ES-I3 (cell line): ENCODE measurements at regions not wholly inside any gene's neighbourhood (a gene's known extent, or its start where the extent isn't known, plus 50 kb on each side); places are given as distances from the start of the nearest gene placed in this dataset.

ENCODE experiments used
- H3K36me3 ChIP-seq: 2 replicates; pipeline ENCODE4 v1.6.1; 2013; ENCODE audit warnings: mild to moderate bottlenecking, low read length, control low read depth, moderate library complexity; ENCODE audit not compliant: insufficient read depth
- H3K4me1 ChIP-seq: 2 replicates; pipeline ENCODE4 v1.6.1; 2013; ENCODE audit warnings: mild to moderate bottlenecking, control low read depth, low read length; ENCODE audit not compliant: insufficient read depth
- H3K9ac ChIP-seq: 2 replicates; pipeline ENCODE4 v1.6.1; 2013; ENCODE audit warnings: low read depth, mild to moderate bottlenecking, low read length, moderate library complexity
- H3K9me3 ChIP-seq: 2 replicates; pipeline ENCODE4 v1.6.1; 2013; ENCODE audit warnings: mild to moderate bottlenecking, low read length, moderate library complexity; ENCODE audit not compliant: control insufficient read depth, insufficient read depth

- H3K9me3 ChIP-seq, result no peaks in the 10 kb centered on the region
These were observed 342.1 kb upstream of the COBL start for GRCh38 chr7:51658684-51659083.

GRCh38 chr7:51647931-51648351, 331.3 kb upstream of the COBL start:
- H3K36me3 ChIP-seq, result no peaks in the 10 kb centered on the region
- H3K4me1 ChIP-seq, result no peaks in the 10 kb centered on the region
- H3K9ac ChIP-seq, result no peak overlapping the region
- H3K9me3 ChIP-seq, result no peaks in the 10 kb centered on the region

More at GRCh38 chr7:51658684-51659083, 342.1 kb upstream of the COBL start:
- H3K36me3 ChIP-seq, result no peaks in the 10 kb centered on the region
- H3K9ac ChIP-seq, result no peak overlapping the region
- H3K4me1 ChIP-seq, result no peaks in the 10 kb centered on the region

- H3K4me1 ChIP-seq, result no peaks in the 10 kb centered on the region
- no peak overlapping the region for H3K9ac ChIP-seq
- H3K9me3 ChIP-seq, result no peaks in the 10 kb centered on the region
- no peaks in the 10 kb centered on the region for H3K36me3 ChIP-seq
These were observed 330.9 kb upstream of the COBL start for GRCh38 chr7:51647486-51647885.

- no peaks in the 10 kb centered on the region for H3K9me3 ChIP-seq
- H3K36me3 ChIP-seq, result no peaks in the 10 kb centered on the region
- H3K9ac ChIP-seq, result no peak overlapping the region
- H3K4me1 ChIP-seq, result no peaks in the 10 kb centered on the region
These were observed 329.2 kb upstream of the COBL start for GRCh38 chr7:51645702-51646298.

GRCh38 chr7:51645255-51645654, 328.6 kb upstream of the COBL start:
- Histone ChIP-seq H3K4me1 (0 out of 2 replicates have a peak, but pooled peaks cover 1% of the 10 kb centered on the region), H3K9me3 (no peaks in the 10 kb centered on the region), H3K36me3 (no peaks in the 10 kb centered on the region), H3K9ac (no peak overlapping the region)

- H3K9ac ChIP-seq, result no peak overlapping the region
- no peaks in the 10 kb centered on the region for H3K36me3 ChIP-seq
- H3K9me3 ChIP-seq, result no peaks in the 10 kb centered on the region
- H3K4me1 ChIP-seq, result peaks cover 7% of the 10 kb centered on the region; the same call in 1 of the 2 replicates
These were observed 327.6 kb upstream of the COBL start for GRCh38 chr7:51644216-51644615.

GRCh38 chr7:51640841-51641240, 324.2 kb upstream of the COBL start:
- H3K36me3 ChIP-seq, result no peaks in the 10 kb centered on the region
- peaks cover 7% of the 10 kb centered on the region; the same call in 1 of the 2 replicates for H3K4me1 ChIP-seq
- H3K9ac ChIP-seq, result no peak overlapping the region
- H3K9me3 ChIP-seq, result no peaks in the 10 kb centered on the region

- no peaks in the 10 kb centered on the region for H3K36me3 ChIP-seq
- no peak overlapping the region for H3K9ac ChIP-seq
- H3K9me3 ChIP-seq, result no peaks in the 10 kb centered on the region
- H3K4me1 ChIP-seq, result peaks cover 7% of the 10 kb centered on the region; the same call in 1 of the 2 replicates
These were observed 323.2 kb upstream of the COBL start for GRCh38 chr7:51639661-51640334.

GRCh38 chr7:51636503-51636902, 319.9 kb upstream of the COBL start:
- no peak overlapping the region for H3K9ac ChIP-seq
- H3K36me3 ChIP-seq, result no peaks in the 10 kb centered on the region
- H3K4me1 ChIP-seq, result peaks cover 7% of the 10 kb centered on the region; the same call in 1 of the 2 replicates
- H3K9me3 ChIP-seq, result no peaks in the 10 kb centered on the region

GRCh38 chr7:51635775-51636174, 319.2 kb upstream of the COBL start:
- peaks cover 7% of the 10 kb centered on the region; the same call in 1 of the 2 replicates for H3K4me1 ChIP-seq
- no peak overlapping the region for H3K9ac ChIP-seq
- H3K36me3 ChIP-seq, result no peaks in the 10 kb centered on the region
- no peaks in the 10 kb centered on the region for H3K9me3 ChIP-seq

- Histone ChIP-seq H3K9ac (no peak overlapping the region), H3K36me3 (no peaks in the 10 kb centered on the region), H3K9me3 (no peaks in the 10 kb centered on the region), H3K4me1 (no peaks in the 10 kb centered on the region; the same call in 1 of the 2 replicates)
These were observed 317.9 kb upstream of the COBL start for GRCh38 chr7:51634538-51634937.

GRCh38 chr7:51634025-51634424, 317.4 kb upstream of the COBL start:
- H3K9me3 ChIP-seq, result no peaks in the 10 kb centered on the region
- no peak overlapping the region for H3K9ac ChIP-seq
- no peaks in the 10 kb centered on the region; the same call in 1 of the 2 replicates for H3K4me1 ChIP-seq
- H3K36me3 ChIP-seq, result no peaks in the 10 kb centered on the region

- Histone ChIP-seq H3K9me3 (no peaks in the 10 kb centered on the region), H3K9ac (no peak overlapping the region), H3K36me3 (no peaks in the 10 kb centered on the region), H3K4me1 (no peaks in the 10 kb centered on the region; the same call in 1 of the 2 replicates)
These were observed 317.0 kb upstream of the COBL start for GRCh38 chr7:51633596-51633995.

GRCh38 chr7:51633006-51633405, 316.4 kb upstream of the COBL start:
- no peaks in the 10 kb centered on the region for H3K36me3 ChIP-seq
- no peak overlapping the region for H3K9ac ChIP-seq
- no peaks in the 10 kb centered on the region; the same call in 1 of the 2 replicates for H3K4me1 ChIP-seq
- no peaks in the 10 kb centered on the region for H3K9me3 ChIP-seq

- Histone ChIP-seq H3K36me3 (no peaks in the 10 kb centered on the region), H3K9me3 (no peaks in the 10 kb centered on the region), H3K9ac (no peak overlapping the region)
These were observed 314.3 kb upstream of the COBL start for GRCh38 chr7:51630933-51631332.

More at GRCh38 chr7:51630933-51631332, 314.3 kb upstream of the COBL start:
- H3K4me1 ChIP-seq, result no peaks in the 10 kb centered on the region
